ENCODE measurements at regions not wholly inside any gene's neighbourhood (a gene's known extent, or its start where the extent isn't known, plus 50 kb on each side); places are given as distances from the start of the nearest gene placed in this dataset.
A peak's percentile ranks its signal among the peaks of the same experiment; 100 is the strongest.
"Not testable (repeated sequence)": the region's sequence is repeated elsewhere in the genome, so short reads cannot be mapped to it uniquely, and the experiment has no call there.

- DNase-seq: no peak
- H3K4me3 ChIP-seq (ENCODE audit: low read length in 2 of 2): no peak overlapping the region
- H3K9me3 Mint-ChIP-seq: no peaks in the 10 kb centered on the region
- H3K27me3 ChIP-seq (ENCODE audit: insufficient read depth, low read length): no peaks in the 10 kb centered on the region
- no peak overlapping the region for H3K27ac Mint-ChIP-seq
- no peaks in the 10 kb centered on the region for H3K4me1 ChIP-seq (ENCODE audit: insufficient read depth, low read length)
- no peak overlapping the region for H3K27ac ChIP-seq (ENCODE audit: low read depth, low read length)
- H3K9me3 ChIP-seq (ENCODE audit: control insufficient read depth in 1 of 2, low read length in 2 of 2): no peaks in the 10 kb centered on the region
- H3K4me3 Mint-ChIP-seq: no peak overlapping the region
- H3K36me3 ChIP-seq (ENCODE audit: insufficient read depth, low read length): no peaks in the 10 kb centered on the region
- peaks cover 0 to 3% (median 1%) of the 10 kb centered on the region in 4 donors for H3K4me1 Mint-ChIP-seq
- ChIA-PET POLR2A (ENCODE audit: partially characterized antibody) (no interaction called here), CTCF (ENCODE audit: partially characterized antibody) (interaction anchor here (1.6 kb wide), 1 partner anchor 12 kb away, joined by 3 read pairs; no protein-coding TSS in a partner anchor)
- intact Hi-C loops (cut with micrococcal nuclease): no loop called here
- peaks cover 19 to 25% of the 10 kb centered on the region in 2 donors for H3K27me3 Mint-ChIP-seq
- H3K36me3 Mint-ChIP-seq: no peaks in the 10 kb centered on the region
These were observed 124.4 kb upstream of the VPREB1 start for GRCh38 chr22:22120160-22120559.

DNA sequence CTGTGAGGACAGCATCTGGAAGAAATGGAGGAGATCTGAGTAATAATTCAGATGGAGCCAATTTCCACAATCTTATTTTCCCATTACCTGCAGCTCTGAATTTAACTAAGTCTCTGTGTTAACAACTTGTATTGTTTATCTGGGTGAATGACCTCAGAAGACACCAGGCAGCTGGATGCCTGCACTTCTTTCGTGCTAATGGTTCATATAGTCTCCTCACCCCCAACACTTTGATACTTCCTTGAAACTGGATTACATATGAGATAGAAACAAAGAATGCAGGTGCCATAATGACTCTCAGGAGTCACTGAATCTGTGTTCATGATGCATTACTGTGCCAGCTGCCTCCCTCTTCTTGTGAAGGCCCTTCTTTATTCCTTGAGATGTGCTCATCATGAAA is 125.6 kb upstream of the VPREB1 start:
- Mint-ChIP-seq H3K27ac (no peak overlapping the region), H3K4me3 (no peak overlapping the region), H3K27me3 (peaks cover 18 to 24% of the 10 kb centered on the region in 2 donors), H3K36me3 (no peaks in the 10 kb centered on the region), H3K4me1 (peaks cover 0 to 3% (median 1%) of the 10 kb centered on the region in 4 donors), H3K9me3 (no peaks in the 10 kb centered on the region)
- Histone ChIP-seq H3K27me3 (ENCODE audit: insufficient read depth, low read length) (no peaks in the 10 kb centered on the region), H3K4me1 (ENCODE audit: insufficient read depth, low read length) (no peaks in the 10 kb centered on the region), H3K36me3 (ENCODE audit: insufficient read depth, low read length) (no peaks in the 10 kb centered on the region), H3K4me3 (ENCODE audit: low read length in 2 of 2) (no peak overlapping the region), H3K27ac (ENCODE audit: low read depth, low read length) (no peak overlapping the region), H3K9me3 (ENCODE audit: control insufficient read depth in 1 of 2, low read length in 2 of 2) (no peaks in the 10 kb centered on the region)
- POLR2A ChIA-PET (ENCODE audit: partially characterized antibody): no interaction called here
- no peak for DNase-seq
- CTCF ChIA-PET (ENCODE audit: partially characterized antibody): no interaction called here
- intact Hi-C loops (cut with micrococcal nuclease): no loop called here

- peak overlapping the region in 2 of 8 donors; percentile 3 to 31 for H3K4me3 Mint-ChIP-seq
- H3K27me3 ChIP-seq (ENCODE audit: insufficient read depth, low read length); H3K9me3 Mint-ChIP-seq; POLR2A ChIA-PET (ENCODE audit: partially characterized antibody); H3K27ac Mint-ChIP-seq; CTCF ChIA-PET (ENCODE audit: partially characterized antibody); H3K36me3 Mint-ChIP-seq; H3K4me1 Mint-ChIP-seq; H3K27ac ChIP-seq (ENCODE audit: low read depth, low read length); H3K4me1 ChIP-seq (ENCODE audit: insufficient read depth, low read length); intact Hi-C loops (cut with micrococcal nuclease); H3K9me3 ChIP-seq (ENCODE audit: control insufficient read depth in 1 of 2, low read length in 2 of 2); DNase-seq; H3K4me3 ChIP-seq (ENCODE audit: low read length in 2 of 2); H3K36me3 ChIP-seq (ENCODE audit: insufficient read depth, low read length): not testable (repeated sequence)
- H3K27me3 Mint-ChIP-seq: peaks cover 16 to 20% of the 10 kb centered on the region in 2 donors
These were observed 126.6 kb upstream of the VPREB1 start for GRCh38 chr22:22117864-22118544.

DNA sequence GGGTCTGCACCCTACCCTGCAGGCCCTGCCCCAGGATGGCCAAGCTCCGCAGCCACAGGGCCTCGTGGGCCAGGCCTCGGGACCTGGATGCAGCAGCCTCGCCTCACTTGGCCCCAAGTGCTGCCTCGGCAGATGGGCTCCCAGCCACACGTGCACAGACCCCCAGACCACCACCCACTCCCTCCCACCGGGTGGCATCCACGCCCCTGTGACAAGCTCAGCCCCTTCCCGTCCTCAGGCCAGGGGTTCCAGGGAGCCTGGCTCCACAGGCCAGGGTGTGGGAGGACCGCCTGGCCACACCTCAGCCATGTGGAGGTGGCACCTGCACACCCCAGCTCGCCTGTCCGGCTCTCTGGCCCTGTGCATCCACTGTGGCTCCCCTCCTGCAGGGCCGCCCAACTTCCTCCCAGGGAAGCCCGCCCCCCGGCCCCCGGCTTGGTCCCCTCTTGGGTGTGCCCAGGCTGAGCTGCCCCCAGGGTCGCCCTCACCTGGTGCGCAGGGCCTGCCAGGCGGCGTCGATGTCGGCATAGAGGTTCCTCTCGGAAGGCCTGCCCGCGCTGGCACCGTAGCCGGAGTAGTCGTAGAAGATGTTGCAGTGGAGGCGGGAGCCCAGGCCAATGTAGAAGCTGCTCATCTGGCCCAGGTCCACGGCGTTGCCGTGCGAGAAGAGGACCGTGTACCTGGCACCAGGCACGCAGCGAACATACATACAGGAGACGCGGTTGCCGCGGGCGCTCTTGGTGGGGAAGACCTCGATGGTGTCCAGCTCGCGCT is 127.4 kb upstream of the VPREB1 start:
- H3K9me3 ChIP-seq (ENCODE audit: control insufficient read depth in 1 of 2, low read length in 2 of 2); CTCF ChIA-PET (ENCODE audit: partially characterized antibody); H3K36me3 ChIP-seq (ENCODE audit: insufficient read depth, low read length); H3K27ac ChIP-seq (ENCODE audit: low read depth, low read length); H3K36me3 Mint-ChIP-seq; H3K4me3 ChIP-seq (ENCODE audit: low read length in 2 of 2); H3K27ac Mint-ChIP-seq; H3K4me1 ChIP-seq (ENCODE audit: insufficient read depth, low read length); H3K27me3 ChIP-seq (ENCODE audit: insufficient read depth, low read length); DNase-seq; H3K4me1 Mint-ChIP-seq; intact Hi-C loops (cut with micrococcal nuclease); POLR2A ChIA-PET (ENCODE audit: partially characterized antibody); H3K9me3 Mint-ChIP-seq: not testable (repeated sequence)
- Mint-ChIP-seq H3K4me3 (peak overlapping the region in 2 of 8 donors; percentile 11 to 68), H3K27me3 (peaks cover 16 to 17% of the 10 kb centered on the region in 2 donors)

DNA sequence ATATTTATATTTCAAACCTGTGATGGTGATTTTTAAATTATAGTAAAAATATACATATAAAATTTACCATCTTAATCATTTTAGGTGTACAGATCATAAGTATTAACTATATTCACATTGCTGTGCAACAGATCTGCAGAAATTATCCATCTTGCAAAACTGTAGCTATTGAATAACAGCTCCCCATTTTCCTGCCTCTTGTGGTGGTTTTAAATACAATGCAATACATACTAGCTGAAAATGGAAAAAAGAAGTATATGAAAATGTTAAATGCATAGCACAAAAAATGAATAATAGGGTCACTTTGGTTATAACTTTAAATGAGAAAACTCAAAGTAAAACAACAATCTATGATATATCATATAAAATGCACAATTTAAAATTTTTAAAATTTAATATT is 130.9 kb upstream of the VPREB1 start:
- POLR2A ChIA-PET (ENCODE audit: partially characterized antibody): no interaction called here
- Mint-ChIP-seq H3K36me3 (no peaks in the 10 kb centered on the region), H3K9me3 (no peaks in the 10 kb centered on the region), H3K27ac (no peak overlapping the region), H3K4me3 (no peak overlapping the region), H3K4me1 (peaks cover 11 to 20% (median 15%) of the 10 kb centered on the region in 4 donors), H3K27me3 (peaks cover 5% of the 10 kb centered on the region in 2 donors)
- no peaks in the 10 kb centered on the region for H3K36me3 ChIP-seq (ENCODE audit: insufficient read depth, low read length)
- no peaks in the 10 kb centered on the region for H3K27me3 ChIP-seq (ENCODE audit: insufficient read depth, low read length)
- CTCF ChIA-PET (ENCODE audit: partially characterized antibody): no interaction called here
- peaks cover 19% of the 10 kb centered on the region for H3K4me1 ChIP-seq (ENCODE audit: insufficient read depth, low read length)
- no peak overlapping the region for H3K27ac ChIP-seq (ENCODE audit: low read depth, low read length)
- intact Hi-C loops (cut with micrococcal nuclease): no loop called here
- DNase-seq: no peak
- H3K9me3 ChIP-seq (ENCODE audit: control insufficient read depth in 1 of 2, low read length in 2 of 2): no peaks in the 10 kb centered on the region
- H3K4me3 ChIP-seq (ENCODE audit: low read length in 2 of 2): no peak overlapping the region

- Mint-ChIP-seq H3K27me3 (peaks cover 0 to 1% of the 10 kb centered on the region in 2 donors), H3K4me3 (no peak overlapping the region), H3K36me3 (no peaks in the 10 kb centered on the region), H3K27ac (peak overlapping the region in 2 of 7 donors; percentile 2 to 61), H3K9me3 (no peaks in the 10 kb centered on the region), H3K4me1 (peaks cover 9 to 20% (median 14%) of the 10 kb centered on the region in 4 donors)
- DNase-seq: no peak
- ChIA-PET POLR2A (ENCODE audit: partially characterized antibody) (no interaction called here), CTCF (ENCODE audit: partially characterized antibody) (no interaction called here)
- intact Hi-C loops (cut with micrococcal nuclease): no loop called here
- no peak overlapping the region for H3K27ac ChIP-seq (ENCODE audit: low read depth, low read length)
- no peaks in the 10 kb centered on the region for H3K27me3 ChIP-seq (ENCODE audit: insufficient read depth, low read length)
- no peaks in the 10 kb centered on the region for H3K9me3 ChIP-seq (ENCODE audit: control insufficient read depth in 1 of 2, low read length in 2 of 2)
- H3K36me3 ChIP-seq (ENCODE audit: insufficient read depth, low read length): no peaks in the 10 kb centered on the region
- peaks cover 19% of the 10 kb centered on the region for H3K4me1 ChIP-seq (ENCODE audit: insufficient read depth, low read length)
- no peak overlapping the region for H3K4me3 ChIP-seq (ENCODE audit: low read length in 2 of 2)
These were observed 130.1 kb upstream of the TOP3B start for GRCh38 chr22:22112533-22113294.

- Histone ChIP-seq H3K4me1 (ENCODE audit: insufficient read depth, low read length) (peaks cover 19% of the 10 kb centered on the region), H3K9me3 (ENCODE audit: control insufficient read depth in 1 of 2, low read length in 2 of 2) (no peaks in the 10 kb centered on the region), H3K4me3 (ENCODE audit: low read length in 2 of 2) (no peak overlapping the region), H3K27ac (ENCODE audit: low read depth, low read length) (no peak overlapping the region), H3K36me3 (ENCODE audit: insufficient read depth, low read length) (no peaks in the 10 kb centered on the region), H3K27me3 (ENCODE audit: insufficient read depth, low read length) (no peaks in the 10 kb centered on the region)
- DNase-seq: no peak
- ChIA-PET CTCF (ENCODE audit: partially characterized antibody) (no interaction called here), POLR2A (ENCODE audit: partially characterized antibody) (no interaction called here)
- peaks cover 8 to 20% (median 14%) of the 10 kb centered on the region in 4 donors for H3K4me1 Mint-ChIP-seq
- H3K9me3 Mint-ChIP-seq: no peaks in the 10 kb centered on the region
- H3K27ac Mint-ChIP-seq: peak overlapping the region in 1 of 7 donors; percentile 31
- no peaks in the 10 kb centered on the region for H3K27me3 Mint-ChIP-seq
- H3K36me3 Mint-ChIP-seq: no peaks in the 10 kb centered on the region
- intact Hi-C loops (cut with micrococcal nuclease): no loop called here
- H3K4me3 Mint-ChIP-seq: no peak overlapping the region
These were observed 129.4 kb upstream of the TOP3B start for GRCh38 chr22:22111983-22112382.

All from CD4-positive, alpha-beta memory T cell (primary cell).